Activated B cell treated with CpG ODN at 0.5 μM for 24 hours (primary cell): ENCODE measurements at regions not wholly inside any gene's neighbourhood (a gene's known extent, or its start where the extent isn't known, plus 50 kb on each side); places are given as distances from the start of the nearest gene placed in this dataset.

Experiments
- ATAC-seq: fragments of 200-7000 bp; cut with Tn5 transposase; one replicate; pipeline ENCODE4 v1.10.0; 2021; ENCODE audit warnings: low read depth, mild to moderate bottlenecking, moderate library complexity
- CTCF ChIA-PET: fragments of 350-600 bp; sonication (Branson Sonifier 250); formaldehyde crosslinking; loops from one replicate; lab custom pipeline; 2021; ENCODE audit warnings: antibody characterized with exemption; lab: Charles Lee
- POLR2A ChIA-PET: fragments of 350-600 bp; sonication (Branson Sonifier 250); formaldehyde crosslinking; loops from one replicate; lab custom pipeline; 2021; ENCODE audit warnings: antibody characterized with exemption; lab: Charles Lee
- DNase-seq: peaks from one replicate; pipeline ENCODE4 v3.0.0; 2022
- H3K27ac Mint-ChIP-seq: one replicate; pipeline ENCODE4 v1.8.0; 2020; ENCODE audit warnings: mixed read lengths
- H3K27me3 Mint-ChIP-seq: one replicate; pipeline ENCODE4 v1.8.0; 2021; ENCODE audit warnings: mixed read lengths
- H3K36me3 Mint-ChIP-seq: one replicate; pipeline ENCODE4 v1.8.0; 2021; ENCODE audit warnings: low read depth, mixed read lengths
- H3K4me1 Mint-ChIP-seq: one replicate; pipeline ENCODE4 v1.8.0; 2021; ENCODE audit warnings: mixed read lengths
- H3K4me3 Mint-ChIP-seq: one replicate; pipeline ENCODE4 v1.8.0; 2020; ENCODE audit warnings: mild to moderate bottlenecking, mixed read lengths
- H3K9me3 Mint-ChIP-seq: one replicate; pipeline ENCODE4 v1.8.0; 2020; ENCODE audit warnings: mixed read lengths
- CTCF ChIP-seq: fragments of 200-600 bp; IDR thresholded peaks from one replicate; pipeline ENCODE4 v1.8.0; 2022; ENCODE audit warnings: antibody characterized with exemption, mild to moderate bottlenecking
- intact Hi-C: fragments of 100-400 bp; cut with micrococcal nuclease; formaldehyde crosslinking; loops from one replicate; pipeline ENCODE4 v1.15.1; 2024

DNA sequence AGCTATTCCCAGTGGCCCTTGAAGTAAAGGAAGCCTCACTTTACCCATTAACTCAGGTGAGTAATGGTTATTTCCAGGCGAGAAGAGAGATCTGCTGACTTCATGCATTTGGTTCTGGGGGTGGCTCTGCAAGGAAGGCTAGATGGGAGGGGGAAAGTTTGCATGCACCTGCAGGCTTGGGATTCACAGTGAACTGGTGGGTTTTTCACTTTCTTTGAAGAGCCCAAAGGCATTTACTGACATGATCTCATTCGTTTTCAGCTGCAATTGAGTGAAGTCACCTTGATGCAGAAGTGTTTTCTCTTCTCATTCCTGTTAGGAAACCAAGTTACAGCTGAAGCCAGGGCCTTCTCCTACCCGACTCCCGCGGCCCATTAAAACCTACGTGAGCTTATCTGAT, 131.0 kb upstream of the N4BP1 start:
- Mint-ChIP-seq H3K9me3 (peaks cover 3% of the 10 kb centered on the region), H3K4me3 (no peak overlapping the region), H3K36me3 (no peaks in the 10 kb centered on the region), H3K27ac (no peak overlapping the region), H3K4me1 (no peaks in the 10 kb centered on the region), H3K27me3 (no peaks in the 10 kb centered on the region)
- DNase-seq (no peak), ATAC-seq (no peak)
- TF ChIP-seq CTCF: no peak
- intact Hi-C loops: no loop called here
- POLR2A ChIA-PET: no interaction called here
- CTCF ChIA-PET: no interaction called here

GRCh38 chr16:48734220-48734619, 124.2 kb upstream of the N4BP1 start:
- intact Hi-C loops: no loop called here
- DNase-seq (no peak), ATAC-seq (no peak)
- Mint-ChIP-seq H3K9me3 (no peaks in the 10 kb centered on the region), H3K4me1 (no peaks in the 10 kb centered on the region), H3K27me3 (no peaks in the 10 kb centered on the region), H3K36me3 (no peaks in the 10 kb centered on the region), H3K27ac (no peak overlapping the region), H3K4me3 (no peak overlapping the region)
- POLR2A ChIA-PET: no interaction called here
- no peak for TF ChIP-seq CTCF
- CTCF ChIA-PET: no interaction called here

DNA sequence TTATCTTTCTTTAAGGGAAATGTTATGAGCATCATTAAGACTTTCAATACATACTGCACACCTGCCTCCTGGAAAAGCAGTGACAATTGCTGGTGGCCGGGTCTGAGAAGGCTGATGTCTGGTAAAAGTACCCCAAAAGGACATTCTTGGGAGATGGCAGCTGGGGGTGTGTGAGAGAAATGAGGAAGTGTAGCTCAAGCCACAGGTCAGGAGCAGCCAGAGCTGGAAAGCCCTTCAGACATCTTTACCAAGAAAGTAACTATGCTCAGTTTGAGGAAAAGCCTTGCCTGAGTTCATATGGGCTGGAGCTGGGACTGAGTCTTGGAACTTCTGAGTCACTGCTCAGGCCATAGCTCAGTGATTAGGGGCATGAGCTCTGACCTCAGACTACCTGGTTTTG, 94.7 kb upstream of the N4BP1 start:
- intact Hi-C loops: no loop called here
- no peak for ATAC-seq

DNA sequence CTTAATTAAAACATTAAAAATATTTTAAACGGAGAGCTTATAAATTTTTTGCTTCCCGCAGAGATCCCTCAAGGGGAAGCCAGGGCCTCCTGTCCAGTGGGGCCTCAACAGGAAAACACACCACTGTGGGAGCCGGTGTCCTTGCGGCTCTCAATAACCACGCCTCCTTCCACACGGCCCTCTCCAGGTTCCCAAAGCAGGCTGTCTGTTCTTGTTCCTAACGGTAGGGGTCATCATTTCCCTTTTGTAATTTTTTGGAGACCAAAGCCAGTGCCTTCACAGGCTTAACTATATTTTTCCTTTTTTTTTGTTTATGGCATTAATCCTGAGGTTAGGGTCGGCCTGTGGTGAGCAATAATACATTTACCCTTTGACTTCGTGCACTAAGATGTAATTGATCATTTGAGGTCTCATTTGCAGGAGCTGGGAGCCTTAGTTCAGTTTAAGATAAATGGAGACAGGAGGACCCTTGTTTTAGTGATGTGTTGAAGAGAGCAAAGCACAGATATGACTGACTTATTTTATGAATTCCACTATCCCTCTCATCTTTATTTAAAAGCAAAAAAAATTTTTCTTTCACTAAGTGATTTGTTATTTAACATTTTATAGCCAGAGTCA, 77.5 kb upstream of the N4BP1 start:
- ChIA-PET CTCF (interaction anchor here (0.9 kb wide), 1 partner anchor 662 kb away, joined by 4 read pairs; no protein-coding TSS in a partner anchor), POLR2A (interaction anchor here (0.6 kb wide), 1 partner anchor 1595 kb away, joined by 5 read pairs; no protein-coding TSS in a partner anchor)
- intact Hi-C loops: loop anchor here (5.0 kb wide), 1 partner anchor 905 kb away; no protein-coding TSS in a partner anchor
- Mint-ChIP-seq H3K27me3 (peaks cover 27% of the 10 kb centered on the region), H3K9me3 (no peaks in the 10 kb centered on the region), H3K36me3 (no peaks in the 10 kb centered on the region), H3K27ac (no peak overlapping the region), H3K4me1 (no peaks in the 10 kb centered on the region), H3K4me3 (no peak overlapping the region)
- TF ChIP-seq CTCF: no peak
- ATAC-seq (no peak), DNase-seq (no peak)

More for the DNA sequence above, 94.7 kb upstream of the N4BP1 start:
- H3K9me3 Mint-ChIP-seq: peaks cover 2% of the 10 kb centered on the region
- H3K36me3 Mint-ChIP-seq: no peaks in the 10 kb centered on the region
- ChIA-PET CTCF (no interaction called here), POLR2A (no interaction called here)
- no peak for DNase-seq
- H3K4me3 Mint-ChIP-seq: no peak overlapping the region
- H3K27me3 Mint-ChIP-seq: peaks cover 2% of the 10 kb centered on the region
- no peak overlapping the region for H3K27ac Mint-ChIP-seq
- no peaks in the 10 kb centered on the region for H3K4me1 Mint-ChIP-seq
- TF ChIP-seq CTCF: no peak

DNA sequence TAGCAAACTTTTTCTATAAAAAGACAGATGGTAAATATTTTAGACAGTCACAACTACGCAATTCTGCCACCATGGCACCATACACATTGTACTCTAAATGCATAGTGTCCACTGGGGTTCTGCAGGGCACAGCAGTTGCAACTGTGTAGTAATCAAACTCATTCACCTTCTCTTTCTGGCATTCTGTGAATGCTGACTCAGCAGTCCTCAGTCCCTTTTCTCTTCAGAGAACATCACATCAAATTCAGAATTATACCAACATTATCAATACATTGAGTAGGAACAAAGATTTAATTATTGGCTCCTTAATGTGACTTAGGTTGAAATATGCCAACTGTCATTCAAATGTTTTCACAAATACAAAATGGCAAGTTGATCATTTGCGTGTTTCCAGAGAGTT, 74.2 kb upstream of the N4BP1 start:
- H3K4me1 Mint-ChIP-seq: no peaks in the 10 kb centered on the region
- ChIA-PET CTCF (no interaction called here), POLR2A (no interaction called here)
- H3K27ac Mint-ChIP-seq: no peak overlapping the region
- no peak overlapping the region for H3K4me3 Mint-ChIP-seq
- peaks cover 3% of the 10 kb centered on the region for H3K9me3 Mint-ChIP-seq
- DNase-seq (no peak), ATAC-seq (no peak)
- intact Hi-C loops: no loop called here
- no peak for TF ChIP-seq CTCF
- peaks cover 31% of the 10 kb centered on the region for H3K27me3 Mint-ChIP-seq
- no peaks in the 10 kb centered on the region for H3K36me3 Mint-ChIP-seq
